PC-9 (cell line): ENCODE measurements at regions not wholly inside any gene's neighbourhood (a gene's known extent, or its start where the extent isn't known, plus 50 kb on each side); places are given as distances from the start of the nearest gene placed in this dataset.
A peak's percentile ranks its signal among the peaks of the same experiment; 100 is the strongest.

ENCODE experiments used
- BruUV-seq: library from RNA; stranded (reverse); fragments of 400-500 nt; replicated peaks from 2 replicates; lab custom pipeline; 2021; lab: Mats Ljungman, UMichigan
- CTCF ChIA-PET: fragments of 300-600 bp; sonication (Branson Sonifier 250); formaldehyde crosslinking; loops from one replicate; lab custom pipeline; 2022; ENCODE audit warnings: antibody characterized with exemption; lab: Charles Lee
- POLR2A ChIA-PET: fragments of 300-600 bp; sonication (Branson Sonifier 250); formaldehyde crosslinking; loops from one replicate; lab custom pipeline; 2022; ENCODE audit warnings: antibody characterized with exemption; ENCODE audit not compliant: unreplicated experiment; lab: Charles Lee
- DNase-seq, 2 experiments: peaks; one replicate each; pipeline versions ENCODE4 v3.0.0 to v3.0.0-alpha.2; 2015 to 2022; ENCODE audit warnings: mixed read lengths in 1 of 2
- H2AFZ ChIP-seq: fragments of 200-600 bp; sonication (generic); 2 replicates; pipeline ENCODE4 v1.8.1; 2017; ENCODE audit warnings: antibody characterized with exemption
- H3F3A ChIP-seq: fragments of 200-600 bp; sonication (generic); 2 replicates; pipeline ENCODE4 v1.8.1; 2017; ENCODE audit warnings: antibody characterized with exemption, mild to moderate bottlenecking, low read depth; ENCODE audit not compliant: insufficient read depth
- H3K27ac ChIP-seq: fragments of 200-600 bp; sonication (generic); 2 replicates; pipeline ENCODE4 v1.6.1; 2016; ENCODE audit warnings: mixed run types
- H3K27me3 ChIP-seq: fragments of 200-600 bp; sonication (generic); 2 replicates; pipeline ENCODE4 v1.6.1; 2016; ENCODE audit warnings: low read depth, mixed run types; ENCODE audit not compliant: insufficient read depth
- H3K36me3 ChIP-seq: fragments of 200-600 bp; sonication (generic); 2 replicates; pipeline ENCODE4 v1.6.1; 2016; ENCODE audit warnings: low read depth, mixed run types
- H3K4me1 ChIP-seq: fragments of 200-600 bp; sonication (generic); replicated peaks from 2 replicates; pipeline ENCODE4 v1.6.1; 2016; ENCODE audit warnings: mixed run types; ENCODE audit not compliant: insufficient read depth
- H3K4me2 ChIP-seq: fragments of 200-600 bp; sonication (generic); 2 replicates; pipeline ENCODE4 v1.6.1; 2017; ENCODE audit warnings: mixed run types
- H3K4me3 ChIP-seq: fragments of 200-600 bp; sonication (generic); 2 replicates; pipeline ENCODE4 v1.6.1; 2016; ENCODE audit warnings: mixed run types
- H3K79me2 ChIP-seq: fragments of 200-600 bp; sonication (generic); 2 replicates; pipeline ENCODE4 v1.6.1; 2017; ENCODE audit warnings: low read depth, mixed run types
- H3K9me2 ChIP-seq: fragments of 200-600 bp; sonication (generic); 2 replicates; pipeline ENCODE4 v1.8.1; 2017; ENCODE audit warnings: mild to moderate bottlenecking; ENCODE audit not compliant: insufficient read depth
- H3K9me3 ChIP-seq: fragments of 200-600 bp; sonication (generic); 2 replicates; pipeline ENCODE4 v1.8.1; 2016; ENCODE audit warnings: low read depth; ENCODE audit not compliant: insufficient read depth
- H4K20me1 ChIP-seq: fragments of 200-600 bp; sonication (generic); 2 replicates; pipeline ENCODE4 v1.8.1; 2017; ENCODE audit not compliant: insufficient read depth
- EZH2 ChIP-seq: fragments of 200-600 bp; sonication (generic); IDR thresholded peaks from 2 replicates; pipeline ENCODE4 v1.8.0; 2017; ENCODE audit warnings: antibody characterized with exemption, low read depth
- intact Hi-C: fragments of 100-400 bp; cut with micrococcal nuclease; formaldehyde crosslinking; loops from one replicate; pipeline ENCODE4 v1.10.0; 2022; ENCODE audit not compliant: unreplicated experiment
- TF ChIP-seq, protein P1 (sequence below): fragments of 200-600 bp; sonication (generic); conservative IDR thresholded peaks from 2 replicates; pipeline ENCODE4 v1.6.1; 2017; ENCODE audit warnings: mixed run types, antibody characterized with exemption, mild to moderate bottlenecking, moderate library complexity

DNA sequence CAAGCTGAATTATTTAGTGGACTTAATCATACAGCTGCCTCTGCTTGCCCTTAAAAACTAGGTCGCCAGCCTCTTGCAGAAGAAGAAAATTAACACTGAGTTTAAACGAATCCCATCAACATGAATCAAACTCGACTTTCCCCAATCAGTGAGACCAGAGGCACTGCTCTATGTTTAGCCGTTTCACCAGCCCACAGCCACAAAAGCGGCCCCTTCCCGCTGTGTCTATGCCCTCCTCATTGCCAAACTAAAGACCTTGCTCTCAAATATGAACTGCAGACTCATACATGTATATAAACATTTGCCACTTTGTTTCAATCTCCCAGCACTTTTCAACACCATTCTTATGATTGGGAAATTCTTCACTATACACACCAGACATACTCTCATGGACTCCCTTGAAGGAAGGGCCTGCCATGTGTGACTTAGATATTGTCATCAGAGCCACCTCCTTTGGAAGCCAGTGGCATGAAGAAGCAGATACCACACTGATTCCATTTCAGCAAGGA, 105.8 kb upstream of the ADGRF1 start:
- H3K4me3 ChIP-seq = no peak overlapping the region
- no peak for TF ChIP-seq EZH2
- TF ChIP-seq, protein P1, sequence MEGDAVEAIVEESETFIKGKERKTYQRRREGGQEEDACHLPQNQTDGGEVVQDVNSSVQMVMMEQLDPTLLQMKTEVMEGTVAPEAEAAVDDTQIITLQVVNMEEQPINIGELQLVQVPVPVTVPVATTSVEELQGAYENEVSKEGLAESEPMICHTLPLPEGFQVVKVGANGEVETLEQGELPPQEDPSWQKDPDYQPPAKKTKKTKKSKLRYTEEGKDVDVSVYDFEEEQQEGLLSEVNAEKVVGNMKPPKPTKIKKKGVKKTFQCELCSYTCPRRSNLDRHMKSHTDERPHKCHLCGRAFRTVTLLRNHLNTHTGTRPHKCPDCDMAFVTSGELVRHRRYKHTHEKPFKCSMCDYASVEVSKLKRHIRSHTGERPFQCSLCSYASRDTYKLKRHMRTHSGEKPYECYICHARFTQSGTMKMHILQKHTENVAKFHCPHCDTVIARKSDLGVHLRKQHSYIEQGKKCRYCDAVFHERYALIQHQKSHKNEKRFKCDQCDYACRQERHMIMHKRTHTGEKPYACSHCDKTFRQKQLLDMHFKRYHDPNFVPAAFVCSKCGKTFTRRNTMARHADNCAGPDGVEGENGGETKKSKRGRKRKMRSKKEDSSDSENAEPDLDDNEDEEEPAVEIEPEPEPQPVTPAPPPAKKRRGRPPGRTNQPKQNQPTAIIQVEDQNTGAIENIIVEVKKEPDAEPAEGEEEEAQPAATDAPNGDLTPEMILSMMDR = no peak
- H2AFZ ChIP-seq = 0 out of 2 replicates have a peak overlapping the region, but pooled peaks have one; percentile 18
- H3K27me3 ChIP-seq = no peaks in the 10 kb centered on the region
- peak overlapping the region; percentile 49 for H3K27ac ChIP-seq
- intact Hi-C loops = no loop called here
- no peak for DNase-seq
- H3K79me2 ChIP-seq = no peaks in the 10 kb centered on the region
- no peaks in the 10 kb centered on the region for H3K9me3 ChIP-seq
- peak overlapping the region; percentile 43 for H3K4me2 ChIP-seq
- no peaks in the 10 kb centered on the region for H3K9me2 ChIP-seq
- no peaks in the 10 kb centered on the region for H3K36me3 ChIP-seq
- POLR2A ChIA-PET = no interaction called here
- BruUV-seq = no TSS peak
- no peaks in the 10 kb centered on the region for H4K20me1 ChIP-seq
- peaks cover 55% of the 10 kb centered on the region for H3K4me1 ChIP-seq
- CTCF ChIA-PET = no interaction called here
- H3F3A ChIP-seq = peaks cover 28% of the 10 kb centered on the region

DNA sequence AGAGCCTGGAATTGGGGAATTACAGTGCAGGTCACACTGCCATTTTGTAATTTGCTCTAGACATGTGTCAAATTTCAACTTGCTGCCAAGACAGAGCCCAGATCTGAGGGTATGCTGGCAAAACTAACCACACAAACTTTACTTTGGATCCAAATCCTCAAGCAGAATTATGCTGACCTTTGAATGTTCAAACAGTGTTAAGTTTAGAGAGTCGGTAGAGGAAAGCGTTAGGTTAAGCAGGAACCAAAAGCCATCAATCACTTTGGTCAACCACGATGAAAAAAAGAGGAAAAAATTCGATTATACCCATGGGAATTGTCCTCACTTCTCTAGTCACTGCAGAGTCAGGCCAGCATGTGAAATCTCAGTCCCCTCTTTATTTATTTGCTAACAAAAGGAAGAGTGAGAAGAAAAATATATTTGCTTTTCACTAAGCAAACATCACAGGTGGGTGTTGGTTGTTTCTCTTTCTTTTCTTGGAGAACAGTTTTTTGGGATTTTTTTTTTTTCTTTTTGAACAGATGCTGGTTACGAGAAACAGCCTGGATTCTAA, 105.1 kb upstream of the ADGRF1 start:
- Histone ChIP-seq H3K36me3 (no peaks in the 10 kb centered on the region), H4K20me1 (no peaks in the 10 kb centered on the region), H3K27me3 (no peaks in the 10 kb centered on the region), H3K79me2 (no peaks in the 10 kb centered on the region), H3K9me2 (no peaks in the 10 kb centered on the region), H3K27ac (peak overlapping the region; percentile 49), H3F3A (peaks cover 21% of the 10 kb centered on the region; the same call in 1 of the 2 replicates), H3K4me1 (peaks cover 49% of the 10 kb centered on the region), H2AFZ (0 out of 2 replicates have a peak overlapping the region, but pooled peaks have one; percentile 18), H3K4me2 (peak overlapping the region; percentile 43), H3K4me3 (no peak overlapping the region), H3K9me3 (peaks cover 3% of the 10 kb centered on the region; the same call in 1 of the 2 replicates)
- no peak for DNase-seq
- no TSS peak for BruUV-seq
- POLR2A ChIA-PET = no interaction called here
- TF ChIP-seq, protein P1 = no peak
- TF ChIP-seq EZH2 = no peak
- intact Hi-C loops = no loop called here
- CTCF ChIA-PET = no interaction called here

DNA sequence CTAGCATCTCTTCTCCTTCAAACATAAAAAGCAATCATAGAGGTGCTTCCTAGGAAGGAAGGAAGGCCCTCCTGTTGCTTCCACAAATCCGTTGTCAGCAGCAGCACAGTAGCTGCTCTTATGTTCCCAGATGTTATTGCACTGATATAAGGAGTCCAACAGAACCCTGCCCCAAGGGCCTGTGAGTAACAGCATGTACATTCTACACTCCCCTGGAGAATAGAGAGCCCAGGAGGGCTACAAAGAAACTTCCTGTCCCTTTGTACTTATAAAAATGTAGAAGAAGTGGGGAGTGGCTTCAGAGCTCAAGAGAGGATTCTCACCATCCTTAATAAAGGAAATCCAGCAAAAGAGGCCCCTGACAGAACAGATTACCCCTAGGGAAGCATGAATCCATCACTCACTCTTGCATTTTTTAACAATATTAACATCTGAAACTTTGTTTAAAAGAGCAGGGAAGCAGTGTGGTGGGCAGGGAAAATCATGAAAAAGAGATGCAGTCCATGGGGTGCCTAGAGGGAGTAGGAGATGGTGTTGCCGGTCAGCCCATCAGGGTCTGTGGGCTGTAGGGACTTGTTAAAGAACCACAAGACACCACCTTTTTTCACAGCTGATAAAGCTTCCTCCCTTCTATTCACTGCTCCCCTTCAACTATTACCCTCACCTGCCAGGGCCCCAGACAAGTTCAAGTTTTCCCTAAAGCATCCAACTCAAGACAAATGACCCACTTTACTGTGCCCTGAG, 104.5 kb upstream of the ADGRF1 start:
- H3K9me3 ChIP-seq = peaks cover 5% of the 10 kb centered on the region; the same call in 1 of the 2 replicates
- H3K27me3 ChIP-seq = no peaks in the 10 kb centered on the region
- peak overlapping the region; percentile 43 for H3K4me2 ChIP-seq
- no peaks in the 10 kb centered on the region for H4K20me1 ChIP-seq
- H3K79me2 ChIP-seq = no peaks in the 10 kb centered on the region
- intact Hi-C loops = no loop called here
- no peak for TF ChIP-seq EZH2
- TF ChIP-seq, protein P1 = no peak
- H3K27ac ChIP-seq = peak overlapping the region; percentile 49
- no peaks in the 10 kb centered on the region for H3K9me2 ChIP-seq
- peak in 1 of 2 experiments; percentile 52 for DNase-seq
- CTCF ChIA-PET = no interaction called here
- H3K4me3 ChIP-seq = no peak overlapping the region
- H2AFZ ChIP-seq = 0 out of 2 replicates have a peak overlapping the region, but pooled peaks have one; percentile 18
- H3F3A ChIP-seq = peaks cover 16% of the 10 kb centered on the region; the same call in 1 of the 2 replicates
- POLR2A ChIA-PET = no interaction called here
- H3K4me1 ChIP-seq = peaks cover 48% of the 10 kb centered on the region
- BruUV-seq = no TSS peak
- H3K36me3 ChIP-seq = no peaks in the 10 kb centered on the region
